A673 (cell line): ENCODE measurements at regions not wholly inside any gene's neighbourhood (a gene's known extent, or its start where the extent isn't known, plus 50 kb on each side); places are given as distances from the start of the nearest gene placed in this dataset.

Source experiments
- EZH2 ChIP-seq: fragments of 200-600 bp; sonication (generic); IDR thresholded peaks from 2 replicates; pipeline ENCODE4 v1.6.1; 2017; ENCODE audit warnings: borderline replicate concordance, low read depth, mild to moderate bottlenecking, mixed read lengths, antibody characterized with exemption, low read length; ENCODE audit not compliant: poor library complexity, severe bottlenecking
- TF ChIP-seq, protein P1 (sequence below): fragments of 300-800, 200-600 bp; sonication (generic); conservative IDR thresholded peaks from 2 replicates; pipeline ENCODE4 v1.5.1; 2017; ENCODE audit warnings: low read depth, mild to moderate bottlenecking, antibody characterized with exemption, low read length, moderate library complexity, mixed read lengths

DNA sequence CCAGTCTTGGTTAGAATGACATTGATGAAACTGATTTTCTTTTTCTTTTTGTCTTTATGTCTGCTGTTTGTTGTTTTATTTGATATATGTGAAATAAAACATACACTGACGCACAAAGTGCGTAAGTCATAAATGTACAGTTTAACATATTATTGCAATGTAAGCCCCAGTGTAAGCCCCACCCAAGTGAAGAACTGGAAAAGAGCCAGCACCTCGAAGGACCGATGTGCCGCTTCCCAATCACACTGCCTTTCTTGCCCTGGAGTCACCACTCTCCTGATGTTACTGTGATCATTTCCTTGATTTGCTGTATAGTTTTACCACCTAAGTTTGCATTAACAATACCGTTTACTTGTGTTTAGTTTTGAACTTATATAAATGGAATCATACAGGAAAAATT lies 128.4 kb upstream of the LPP start:
- TF ChIP-seq, protein P1, sequence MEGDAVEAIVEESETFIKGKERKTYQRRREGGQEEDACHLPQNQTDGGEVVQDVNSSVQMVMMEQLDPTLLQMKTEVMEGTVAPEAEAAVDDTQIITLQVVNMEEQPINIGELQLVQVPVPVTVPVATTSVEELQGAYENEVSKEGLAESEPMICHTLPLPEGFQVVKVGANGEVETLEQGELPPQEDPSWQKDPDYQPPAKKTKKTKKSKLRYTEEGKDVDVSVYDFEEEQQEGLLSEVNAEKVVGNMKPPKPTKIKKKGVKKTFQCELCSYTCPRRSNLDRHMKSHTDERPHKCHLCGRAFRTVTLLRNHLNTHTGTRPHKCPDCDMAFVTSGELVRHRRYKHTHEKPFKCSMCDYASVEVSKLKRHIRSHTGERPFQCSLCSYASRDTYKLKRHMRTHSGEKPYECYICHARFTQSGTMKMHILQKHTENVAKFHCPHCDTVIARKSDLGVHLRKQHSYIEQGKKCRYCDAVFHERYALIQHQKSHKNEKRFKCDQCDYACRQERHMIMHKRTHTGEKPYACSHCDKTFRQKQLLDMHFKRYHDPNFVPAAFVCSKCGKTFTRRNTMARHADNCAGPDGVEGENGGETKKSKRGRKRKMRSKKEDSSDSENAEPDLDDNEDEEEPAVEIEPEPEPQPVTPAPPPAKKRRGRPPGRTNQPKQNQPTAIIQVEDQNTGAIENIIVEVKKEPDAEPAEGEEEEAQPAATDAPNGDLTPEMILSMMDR = no peak
- TF ChIP-seq EZH2 = no peak
